ENCODE measurements at regions not wholly inside any gene's neighbourhood (a gene's known extent, or its start where the extent isn't known, plus 50 kb on each side); places are given as distances from the start of the nearest gene placed in this dataset.
A peak's percentile ranks its signal among the peaks of the same experiment; 100 is the strongest.

DNA sequence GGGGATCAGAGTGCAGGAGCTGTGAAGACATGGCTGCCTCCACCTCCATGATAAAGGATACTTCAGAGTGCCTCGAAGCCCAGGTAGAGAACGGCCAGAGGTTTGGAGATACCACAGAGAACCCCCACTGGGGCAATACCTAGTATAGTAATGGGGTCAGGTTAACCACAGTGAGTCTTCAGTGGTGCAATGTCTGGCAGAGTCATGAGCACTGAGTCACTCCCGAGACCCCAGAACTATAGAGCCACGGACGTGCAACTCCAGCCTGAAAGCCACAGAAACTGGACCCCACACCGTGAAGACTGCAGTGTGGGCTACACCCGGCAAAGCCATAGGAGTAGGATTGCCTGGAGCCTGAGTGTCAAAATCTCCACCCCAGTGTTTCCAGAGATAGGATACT lies 746.6 kb downstream of the CBLN2 start:
- no peak for DNase-seq (ENCODE audit: low read depth in 2 of 3, low spot score in 1 of 3)

DNA sequence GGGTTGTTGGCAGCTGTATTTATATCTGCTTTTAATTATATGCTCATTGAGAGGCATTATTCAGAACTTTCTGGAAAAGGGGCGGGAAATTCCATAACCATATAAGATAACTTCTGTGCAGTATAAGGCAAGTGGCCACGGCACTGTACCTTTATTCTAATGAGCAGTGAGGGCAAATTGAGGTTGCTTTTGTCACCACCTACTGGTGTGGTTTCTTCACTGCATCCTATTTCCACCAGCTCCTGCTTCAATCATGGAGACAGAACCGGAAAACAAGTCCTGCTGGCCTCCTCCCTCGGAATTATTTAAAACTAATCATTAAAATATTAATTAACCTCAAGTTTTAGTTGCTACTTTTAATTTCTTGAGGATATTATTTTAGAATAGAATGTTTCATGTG lies 759.4 kb downstream of the CBLN2 start:
- peak in 1 of 3 donors; percentile 3 for DNase-seq (ENCODE audit: low read depth in 2 of 3, low spot score in 1 of 3)

DNA sequence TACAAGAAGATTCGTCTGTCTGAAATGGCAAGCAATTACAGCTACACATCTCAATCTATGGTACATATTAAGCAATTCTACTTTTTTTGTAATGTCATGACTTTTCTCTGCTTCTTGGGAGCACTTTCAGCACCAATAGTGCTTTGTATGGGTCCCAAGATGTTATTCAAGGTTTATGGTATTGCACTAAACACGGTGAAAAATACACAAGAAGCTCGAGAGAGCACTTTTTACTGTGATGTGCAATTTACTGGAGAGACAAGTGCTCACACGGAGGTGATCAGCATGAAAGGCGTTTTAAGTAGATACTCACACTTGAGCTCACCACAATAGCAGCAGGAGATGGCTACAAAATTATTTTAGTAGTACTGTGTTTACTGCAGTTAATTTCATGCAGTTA lies 783.6 kb downstream of the CBLN2 start:
- DNase-seq (ENCODE audit: low read depth in 2 of 3, low spot score in 1 of 3) = no peak

DNA sequence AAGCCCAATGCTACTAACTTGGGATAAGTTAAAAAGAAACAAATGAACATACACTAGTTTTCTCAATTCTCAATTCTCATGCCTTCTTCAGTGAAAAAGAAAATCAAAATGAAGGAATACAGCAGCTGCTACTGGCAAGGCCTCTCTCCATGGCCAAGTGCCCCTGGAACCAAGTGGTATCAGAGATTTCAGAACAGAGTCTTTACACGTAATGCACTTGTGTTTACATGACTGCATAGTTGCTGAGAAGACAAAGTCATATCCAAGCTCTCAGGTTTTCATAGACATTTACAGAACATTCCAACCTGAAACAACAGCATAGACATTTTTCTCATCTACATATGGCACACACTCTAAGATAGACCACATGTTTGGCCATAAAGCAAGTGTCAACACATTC lies 789.9 kb downstream of the CBLN2 start:
- DNase-seq (ENCODE audit: low read depth in 2 of 3, low spot score in 1 of 3) = no peak

DNA sequence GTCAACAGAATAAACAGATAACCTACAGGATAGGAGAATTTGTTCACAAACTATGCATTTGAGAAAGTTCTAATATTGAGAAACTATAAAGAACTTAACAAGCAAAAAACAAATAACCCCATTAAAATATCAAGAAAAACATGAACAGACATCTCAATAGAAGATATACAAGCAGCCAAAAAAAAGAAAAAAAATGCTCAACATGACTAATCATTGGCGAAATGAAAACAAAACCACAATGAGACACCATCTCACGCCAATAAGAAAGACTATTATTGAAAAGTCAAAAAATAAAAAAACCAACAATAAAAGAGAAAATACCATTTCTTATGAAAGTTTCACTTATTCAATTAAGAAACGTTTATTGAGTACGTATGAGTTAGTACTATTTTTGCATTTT lies 800.5 kb downstream of the CBLN2 start:
- no peak for DNase-seq (ENCODE audit: low read depth in 2 of 3, low spot score in 1 of 3)

DNA sequence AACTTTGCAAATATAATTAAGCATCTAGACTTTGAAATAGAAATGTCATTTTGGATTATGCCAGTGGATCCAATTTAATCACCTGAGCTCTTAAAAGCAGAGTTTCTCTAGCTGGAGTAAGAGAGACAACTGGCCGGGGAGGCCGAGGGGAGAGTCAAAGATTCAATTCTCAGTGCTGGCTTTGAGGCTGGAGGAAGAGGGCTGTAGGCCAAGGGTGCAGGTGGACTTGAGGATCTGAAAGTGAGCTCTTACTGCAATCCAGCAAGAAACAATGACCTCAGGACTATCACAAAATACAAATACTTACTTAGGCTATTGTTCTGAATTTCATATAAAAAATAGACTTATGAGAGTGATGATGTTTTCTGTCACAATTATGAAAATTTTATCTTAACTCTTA lies 814.5 kb downstream of the CBLN2 start:
- DNase-seq (ENCODE audit: low read depth in 2 of 3, low spot score in 1 of 3) = no peak

DNA sequence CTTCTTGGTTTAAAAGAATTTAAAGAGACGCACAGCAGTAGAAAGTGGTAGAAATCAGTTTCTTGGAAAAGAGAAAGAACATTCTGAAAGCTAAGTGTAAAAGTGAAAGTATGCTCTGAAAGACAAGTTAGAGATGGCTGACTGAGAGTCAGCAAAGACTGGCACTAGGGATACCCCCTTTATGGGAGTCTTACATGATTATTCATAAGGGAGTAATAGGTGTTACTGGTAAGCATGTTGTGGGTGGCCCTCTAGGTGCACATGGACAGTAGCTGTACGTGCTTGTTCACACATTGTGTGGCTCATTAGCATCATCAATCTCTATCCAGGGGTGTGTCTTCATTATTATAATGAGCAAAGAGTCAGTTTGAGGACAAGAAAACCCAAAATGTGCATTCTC lies 816.2 kb downstream of the CBLN2 start:
- DNase-seq (ENCODE audit: low read depth in 2 of 3, low spot score in 1 of 3) = no peak

DNA sequence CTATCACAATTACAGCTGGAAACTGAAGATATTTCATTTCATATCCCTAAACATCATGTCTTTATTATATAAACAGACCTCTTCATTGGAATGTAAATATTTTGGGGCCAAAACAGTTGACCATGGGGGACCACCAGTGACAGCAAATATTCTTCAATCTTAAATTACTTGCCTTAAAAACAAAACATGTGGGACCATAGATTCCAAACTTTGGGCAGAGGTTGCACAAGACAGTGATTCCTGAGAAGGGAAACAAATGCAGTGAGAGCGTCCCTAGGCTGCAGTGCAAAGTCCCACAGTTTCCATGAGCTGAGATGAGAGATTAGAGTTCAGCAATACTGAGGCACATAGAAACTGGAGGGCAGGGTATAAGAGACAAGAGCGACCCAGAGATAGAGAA lies 818.9 kb downstream of the CBLN2 start:
- DNase-seq (ENCODE audit: low read depth in 2 of 3, low spot score in 1 of 3) = no peak

DNA sequence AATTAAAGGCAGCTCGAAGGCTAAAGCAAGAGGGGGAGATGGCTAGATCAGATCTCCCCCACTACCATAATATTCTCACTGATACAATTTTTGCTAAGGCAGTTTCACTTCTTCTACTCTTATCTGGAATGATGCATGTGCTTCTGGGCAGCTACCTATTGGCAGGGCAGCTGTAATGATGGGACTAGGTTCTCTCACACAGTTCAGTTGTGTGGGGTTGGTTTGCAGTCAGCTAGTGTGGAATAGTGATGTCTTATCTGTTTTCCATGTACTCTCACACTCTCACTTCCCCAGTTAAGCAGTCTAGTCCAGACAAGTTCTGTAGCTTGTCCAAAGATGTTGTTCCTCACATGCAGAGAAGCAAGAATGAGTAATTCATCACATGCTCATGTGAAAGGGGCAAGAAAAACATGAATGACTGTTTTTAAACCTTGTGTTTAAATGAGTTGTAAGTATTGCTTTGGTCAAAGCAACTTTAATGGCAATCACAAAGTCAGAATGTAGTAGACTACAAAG lies 836.1 kb downstream of the CBLN2 start:
- no peak for DNase-seq (ENCODE audit: low read depth in 2 of 3, low spot score in 1 of 3)

DNA sequence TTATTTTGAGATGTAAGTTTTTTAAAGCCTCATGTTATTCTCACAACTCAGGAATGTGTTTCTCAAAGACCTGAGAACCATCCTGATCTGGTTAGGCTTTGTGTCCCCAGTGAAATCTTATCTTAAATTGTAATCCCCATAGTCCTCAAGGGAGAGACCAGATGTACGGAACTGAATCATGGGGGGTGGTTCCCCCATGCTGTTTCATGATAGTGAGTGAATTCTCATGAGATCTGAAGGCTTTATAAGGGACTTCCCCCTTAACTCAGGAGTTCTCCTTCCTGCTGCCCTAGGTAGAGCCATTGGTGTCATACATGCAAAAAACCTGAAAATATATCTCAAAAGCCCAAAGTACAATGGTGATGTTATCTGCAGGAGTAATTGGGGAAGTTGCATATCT lies 836.7 kb downstream of the CBLN2 start:
- no peak for DNase-seq (ENCODE audit: low read depth in 2 of 3, low spot score in 1 of 3)

DNA sequence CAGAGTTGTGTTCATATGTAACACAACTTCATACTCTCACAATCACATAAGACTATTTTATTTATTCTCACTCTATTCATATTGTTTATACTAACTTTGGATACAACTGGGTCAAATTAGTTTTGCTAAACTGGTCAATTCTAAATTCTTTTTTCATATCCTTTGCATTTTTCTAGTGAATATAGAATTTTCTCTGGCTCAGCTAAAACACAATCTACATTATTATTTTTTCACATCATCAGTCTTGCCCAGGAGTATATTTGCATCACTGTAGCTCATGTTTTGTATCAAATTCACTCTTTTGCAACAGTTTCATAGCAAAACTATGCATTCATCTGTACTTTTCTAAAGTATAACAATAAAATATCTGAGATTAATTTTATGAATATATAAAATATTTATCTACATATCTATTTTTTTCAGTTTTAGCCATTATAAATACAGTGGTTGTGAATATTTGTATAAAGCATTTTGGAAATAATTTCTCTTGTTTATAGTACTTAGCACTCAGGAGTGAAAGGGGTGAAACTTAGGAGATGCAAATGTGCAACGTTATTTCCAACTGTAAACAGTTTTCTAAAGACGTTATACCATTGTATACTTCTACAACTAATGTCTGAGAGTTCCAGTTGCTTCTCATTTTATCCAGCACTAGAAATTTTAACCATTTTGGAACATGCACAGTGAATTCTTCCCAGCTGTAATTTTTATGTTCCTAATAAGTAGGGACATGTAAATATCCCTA lies 854.6 kb downstream of the CBLN2 start:
- no peak for DNase-seq (ENCODE audit: low read depth in 2 of 3, low spot score in 1 of 3)

DNA sequence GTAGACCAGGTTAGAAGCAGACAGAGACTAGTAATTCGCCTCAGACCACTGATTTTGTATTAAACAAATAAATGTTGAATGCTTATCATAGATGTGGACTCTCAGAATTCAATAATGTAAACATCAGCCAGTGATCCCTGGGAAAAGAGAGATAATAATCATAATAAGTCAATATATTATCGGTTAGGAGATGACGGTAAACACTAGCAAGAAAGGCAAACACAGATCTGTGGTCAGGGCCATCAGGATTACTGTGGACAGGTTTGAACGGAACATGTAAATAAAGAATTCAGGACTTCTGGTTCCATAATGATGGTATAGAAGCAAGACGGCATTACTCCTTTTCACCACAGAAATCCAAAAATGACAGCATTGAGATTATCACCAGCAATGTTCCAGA lies 861.6 kb downstream of the CBLN2 start:
- DNase-seq (ENCODE audit: low read depth in 2 of 3, low spot score in 1 of 3) = no peak

DNA sequence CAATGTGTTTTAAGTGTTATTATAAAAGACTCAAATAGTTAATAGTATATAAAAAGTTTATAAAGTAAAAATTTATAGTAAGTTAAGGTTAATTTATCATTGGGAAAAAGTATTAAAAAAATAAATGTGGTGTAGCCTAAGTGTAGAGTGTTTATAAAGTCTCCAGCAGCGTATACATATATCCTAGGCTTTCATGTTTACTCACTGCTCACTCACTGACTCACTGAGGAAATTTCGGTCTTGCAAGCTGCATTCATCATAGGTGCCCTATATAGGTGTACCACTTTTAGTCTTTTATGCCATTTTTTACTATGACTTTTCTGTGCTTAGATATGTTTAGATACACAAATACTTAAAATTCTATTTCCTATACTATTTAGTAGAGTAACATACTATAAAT lies 866.0 kb downstream of the CBLN2 start:
- DNase-seq (ENCODE audit: low read depth in 2 of 3, low spot score in 1 of 3) = no peak

DNA sequence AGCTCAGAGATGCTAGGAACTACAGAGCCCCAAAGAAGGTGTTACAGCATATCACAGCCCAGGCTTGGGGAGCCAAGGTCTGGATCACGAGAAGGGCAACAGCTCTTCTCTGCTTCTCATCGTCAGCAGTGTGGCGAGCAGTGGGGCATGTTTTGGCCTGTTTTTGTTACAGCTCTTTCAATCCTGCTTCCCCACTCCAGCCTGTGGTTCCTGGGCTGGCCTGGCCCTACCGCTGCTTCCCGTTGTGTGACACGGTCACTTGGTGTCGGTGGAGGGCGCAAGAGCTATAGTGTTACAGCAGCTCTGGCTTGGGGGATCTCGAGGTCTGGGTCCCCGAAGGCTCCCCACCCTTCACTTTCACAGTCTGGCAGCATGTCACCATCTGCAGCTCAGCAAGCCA lies 870.2 kb downstream of the CBLN2 start:
- no peak for DNase-seq (ENCODE audit: low read depth in 2 of 3, low spot score in 1 of 3)

DNA sequence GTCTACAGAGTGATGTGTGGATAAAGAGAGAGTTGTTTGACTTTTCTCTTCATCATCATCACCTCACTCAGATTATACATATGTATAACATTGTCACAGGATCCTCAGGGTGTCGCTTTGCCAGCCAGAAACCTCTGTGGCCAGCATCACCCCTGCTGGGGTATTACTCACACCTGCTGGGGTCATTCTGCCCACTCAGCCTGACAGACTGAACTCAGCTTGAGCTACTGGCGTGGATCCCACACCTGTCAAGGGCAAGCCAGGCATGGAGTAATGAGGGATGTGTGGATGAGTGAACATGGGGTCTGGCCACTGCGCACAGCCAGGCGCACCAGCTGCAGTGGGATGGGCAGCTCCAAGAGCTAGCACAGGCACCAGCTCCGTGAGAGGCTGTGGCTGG lies 870.6 kb downstream of the CBLN2 start:
- DNase-seq (ENCODE audit: low read depth in 2 of 3, low spot score in 1 of 3) = no peak

DNA sequence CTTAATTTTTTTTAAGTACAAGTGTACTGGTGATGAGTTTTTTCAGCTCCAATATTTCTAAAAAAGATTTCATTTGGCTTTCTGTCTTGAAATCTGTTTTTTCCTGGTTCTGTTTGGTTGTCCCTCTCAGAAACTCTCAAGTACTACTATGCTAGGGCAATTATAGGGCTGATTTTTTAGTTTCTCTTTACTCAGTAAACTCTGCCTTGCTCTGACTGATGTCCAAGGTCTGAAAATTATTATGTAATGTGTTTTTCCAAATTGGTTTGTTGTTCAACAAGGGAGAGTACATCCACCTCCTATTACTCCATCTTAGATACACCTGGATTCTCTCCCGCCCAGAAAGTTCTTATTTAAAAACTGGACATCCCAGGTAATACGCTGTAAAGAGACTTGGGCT lies 877.7 kb downstream of the CBLN2 start:
- no peak for DNase-seq (ENCODE audit: low read depth in 2 of 3, low spot score in 1 of 3)

DNA sequence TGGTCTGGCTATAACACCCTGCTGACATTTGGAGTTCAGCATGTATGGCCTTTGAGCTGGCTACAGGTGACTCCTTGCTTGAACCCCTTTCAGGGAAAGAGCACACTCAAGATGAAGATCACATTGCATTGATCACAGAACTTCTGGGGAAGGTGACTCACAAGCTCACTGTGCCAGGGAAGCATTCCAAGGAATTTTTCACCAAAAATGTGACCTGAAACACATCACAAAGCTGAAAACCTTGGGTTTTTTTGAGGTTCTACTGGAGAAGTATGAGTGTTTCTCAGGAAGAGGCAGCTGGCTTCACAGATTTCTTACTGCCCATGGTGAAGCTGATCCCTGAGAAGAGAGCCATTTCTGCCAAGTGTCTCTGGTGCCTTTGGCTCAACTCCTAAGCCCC lies 879.0 kb downstream of the CBLN2 start:
- no peak for DNase-seq (ENCODE audit: low read depth in 2 of 3, low spot score in 1 of 3)

DNA sequence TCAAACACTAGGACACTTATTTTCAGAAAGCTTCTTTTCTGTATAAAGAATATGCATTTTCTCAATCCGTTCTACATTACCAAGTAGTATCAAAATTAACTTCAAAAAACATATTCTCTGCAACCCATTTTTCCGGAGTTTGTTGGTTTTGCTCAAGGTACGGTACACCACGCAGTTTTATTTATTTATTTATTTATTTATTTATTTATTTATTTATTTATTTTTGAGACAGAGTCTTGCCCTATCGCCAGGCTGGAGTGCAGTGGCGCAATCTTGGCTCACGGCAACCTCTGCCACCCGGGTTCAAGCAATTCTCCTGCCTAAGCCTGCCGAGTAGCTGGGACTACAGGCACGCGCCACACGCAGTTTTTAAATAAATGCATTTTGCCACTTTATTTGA lies 900.3 kb downstream of the CBLN2 start:
- DNase-seq (ENCODE audit: low read depth in 2 of 3, low spot score in 1 of 3) = no peak

DNA sequence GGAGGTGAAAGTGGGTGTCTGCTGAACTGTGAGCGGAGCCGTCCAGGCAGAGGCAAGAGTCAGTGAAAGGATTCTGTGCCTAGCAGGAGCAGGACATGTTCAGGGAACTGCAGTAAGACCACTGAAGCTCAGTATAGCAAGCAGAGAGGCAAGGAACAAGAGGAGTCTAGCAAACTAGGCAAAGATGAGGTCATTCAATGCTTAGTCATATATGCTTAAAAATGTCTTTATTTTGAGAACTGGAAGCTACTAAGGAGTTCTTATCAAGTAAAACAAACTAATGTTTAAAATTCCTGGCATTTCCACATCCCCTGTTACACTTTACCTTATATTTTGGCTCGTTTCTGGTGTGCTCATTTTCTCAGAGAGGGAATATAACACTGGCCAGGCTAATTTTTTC lies 913.4 kb downstream of the CBLN2 start:
- DNase-seq (ENCODE audit: low read depth in 2 of 3, low spot score in 1 of 3) = no peak

DNA sequence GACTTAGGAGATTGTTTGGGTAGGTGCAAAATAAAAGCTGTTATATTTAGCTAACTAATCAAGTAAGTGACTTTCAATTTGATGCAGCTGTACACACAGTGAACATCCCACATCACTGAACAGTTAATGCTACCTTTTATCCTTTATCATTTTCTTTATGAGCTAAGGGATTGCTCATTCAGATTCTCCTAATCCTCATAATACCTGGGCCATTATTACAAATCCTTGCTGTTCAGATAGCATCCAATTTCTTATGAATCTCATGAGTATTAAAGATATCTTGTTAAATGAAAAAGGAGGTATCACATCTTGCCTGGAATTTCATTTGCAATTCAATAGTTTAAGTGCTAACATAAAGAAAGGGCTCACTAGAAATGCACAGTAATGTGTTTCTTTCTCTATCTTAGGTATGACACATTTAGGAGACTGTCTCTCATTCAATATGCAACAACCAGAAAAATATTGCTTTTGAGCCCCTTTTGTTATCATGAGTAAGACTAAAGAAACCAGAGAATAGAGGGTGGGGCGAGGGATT lies 918.5 kb downstream of the CBLN2 start:
- DNase-seq (ENCODE audit: low read depth in 2 of 3, low spot score in 1 of 3) = no peak

DNA sequence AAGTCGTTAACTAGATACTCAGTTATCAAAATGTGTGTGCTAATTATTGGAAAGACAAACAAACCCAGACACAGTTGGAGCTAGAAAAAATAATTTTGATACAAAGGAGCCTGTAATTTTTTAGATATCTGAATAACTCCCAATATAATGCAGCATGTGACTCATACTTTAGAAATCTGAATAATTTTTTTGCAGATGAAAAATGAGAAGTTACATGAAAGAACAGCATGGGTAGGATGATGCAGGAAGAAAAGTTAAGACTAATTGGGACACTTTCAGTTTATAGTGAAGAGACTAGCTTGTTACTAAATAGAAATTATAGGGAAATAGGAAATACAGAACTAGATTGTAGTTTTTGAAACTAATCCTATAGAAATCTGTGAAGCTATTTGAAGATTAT lies 945.8 kb downstream of the CBLN2 start:
- no peak for DNase-seq (ENCODE audit: low read depth in 2 of 3, low spot score in 1 of 3)

DNA sequence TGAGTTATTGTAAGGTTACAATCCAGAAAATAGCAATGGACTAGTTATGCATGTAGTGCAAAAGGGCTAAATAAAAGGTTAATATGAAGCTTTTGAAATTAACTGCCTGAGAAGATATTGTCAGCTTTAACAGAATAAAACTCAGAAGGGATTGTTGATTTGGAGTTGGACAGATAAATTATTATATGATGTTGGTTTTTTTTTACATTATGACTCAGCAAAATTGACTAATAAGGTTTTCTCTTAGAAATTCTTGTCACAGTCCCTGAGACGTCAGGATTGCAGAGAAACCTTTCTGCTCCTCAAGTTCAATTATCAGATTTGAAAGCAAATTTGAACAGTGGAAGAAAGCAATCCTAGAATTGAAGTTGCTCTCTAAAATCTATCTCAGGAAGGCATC lies 946.9 kb downstream of the CBLN2 start:
- no peak for DNase-seq (ENCODE audit: low read depth in 2 of 3, low spot score in 1 of 3)

DNA sequence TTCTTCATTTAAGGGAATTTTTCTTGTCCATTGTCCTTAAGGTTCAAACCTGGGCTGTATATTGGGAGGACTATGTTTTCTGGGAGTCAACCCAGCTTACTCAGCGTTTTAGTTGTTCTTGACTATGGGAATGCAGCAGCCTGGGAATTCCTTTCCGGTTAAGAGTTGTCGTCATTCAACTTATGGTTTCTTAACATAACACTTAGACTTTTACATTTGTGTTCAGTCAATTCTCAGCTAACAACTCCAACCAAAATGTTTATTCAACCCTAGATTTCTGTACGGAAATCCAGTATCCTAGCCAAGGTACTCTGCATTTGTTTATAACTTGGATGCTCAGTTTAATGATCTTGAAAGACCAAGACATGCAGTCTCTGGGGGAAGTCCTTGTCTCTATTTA lies 960.9 kb downstream of the CBLN2 start:
- no peak for DNase-seq (ENCODE audit: low read depth in 2 of 3, low spot score in 1 of 3)
